Activated naive CD8-positive, alpha-beta T cell treated with anti-CD3 and anti-CD28 coated beads, Interleukin-2, amount 50 U/mL, for 24 hours (primary cell): ENCODE measurements at regions not wholly inside any gene's neighbourhood (a gene's known extent, or its start where the extent isn't known, plus 50 kb on each side); places are given as distances from the start of the nearest gene placed in this dataset.

Experiments
- ATAC-seq: fragments of 150-1000 bp; cut with Tn5 transposase; one replicate; pipeline ENCODE4 v1.10.0; 2021
- DNase-seq: peaks from one replicate; pipeline ENCODE4 v3.0.0; 2021
- H3K27ac Mint-ChIP-seq: one replicate; pipeline ENCODE4 v1.8.0; 2021; ENCODE audit warnings: mild to moderate bottlenecking, mixed read lengths
- H3K27me3 Mint-ChIP-seq: one replicate; pipeline ENCODE4 v1.8.0; 2021; ENCODE audit warnings: mixed read lengths
- H3K36me3 Mint-ChIP-seq: one replicate; pipeline ENCODE4 v1.8.0; 2021; ENCODE audit warnings: low read depth, mixed read lengths
- H3K4me1 Mint-ChIP-seq: one replicate; pipeline ENCODE4 v1.8.0; 2021; ENCODE audit warnings: mixed read lengths
- H3K4me3 Mint-ChIP-seq: one replicate; pipeline ENCODE4 v1.8.0; 2021; ENCODE audit warnings: mild to moderate bottlenecking, moderate library complexity, mixed read lengths
- H3K9me3 Mint-ChIP-seq: one replicate; pipeline ENCODE4 v1.8.0; 2021; ENCODE audit warnings: mixed read lengths

- ATAC-seq (no peak), DNase-seq (no peak)
- no peak overlapping the region for H3K27ac Mint-ChIP-seq
- H3K4me1 Mint-ChIP-seq: no peaks in the 10 kb centered on the region
- H3K9me3 Mint-ChIP-seq: no peaks in the 10 kb centered on the region
- H3K27me3 Mint-ChIP-seq: peaks cover 31% of the 10 kb centered on the region
- no peak overlapping the region for H3K4me3 Mint-ChIP-seq
- H3K36me3 Mint-ChIP-seq: no peaks in the 10 kb centered on the region
Observed at GRCh38 chr4:53721263-53721662, 130.0 kb upstream of the LNX1 start.

DNA sequence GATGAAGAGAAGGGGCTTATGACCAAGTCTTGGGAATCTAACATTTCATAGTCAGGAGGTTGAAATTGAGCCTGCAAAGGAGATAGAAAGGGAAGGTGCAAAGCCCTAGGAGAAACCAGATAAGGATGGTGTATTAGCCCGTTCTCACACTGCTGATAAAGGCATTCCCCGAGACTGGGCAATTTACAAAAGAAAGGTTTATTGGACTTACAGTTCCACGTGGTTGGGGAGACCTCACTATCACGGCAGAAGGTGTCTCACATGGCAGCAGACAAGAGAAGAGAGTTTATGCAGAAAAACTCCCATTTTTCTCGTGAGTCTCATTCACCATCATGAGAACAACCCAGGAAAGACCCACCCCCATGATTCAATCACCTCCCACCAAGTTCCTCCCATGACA, 129.5 kb upstream of the LNX1 start:
- no peak for DNase-seq
- peaks cover 31% of the 10 kb centered on the region for H3K27me3 Mint-ChIP-seq
- no peaks in the 10 kb centered on the region for H3K36me3 Mint-ChIP-seq
- H3K4me1 Mint-ChIP-seq: no peaks in the 10 kb centered on the region
- ATAC-seq: no peak
- H3K27ac Mint-ChIP-seq: no peak overlapping the region
- no peak overlapping the region for H3K4me3 Mint-ChIP-seq
- H3K9me3 Mint-ChIP-seq: no peaks in the 10 kb centered on the region

DNA sequence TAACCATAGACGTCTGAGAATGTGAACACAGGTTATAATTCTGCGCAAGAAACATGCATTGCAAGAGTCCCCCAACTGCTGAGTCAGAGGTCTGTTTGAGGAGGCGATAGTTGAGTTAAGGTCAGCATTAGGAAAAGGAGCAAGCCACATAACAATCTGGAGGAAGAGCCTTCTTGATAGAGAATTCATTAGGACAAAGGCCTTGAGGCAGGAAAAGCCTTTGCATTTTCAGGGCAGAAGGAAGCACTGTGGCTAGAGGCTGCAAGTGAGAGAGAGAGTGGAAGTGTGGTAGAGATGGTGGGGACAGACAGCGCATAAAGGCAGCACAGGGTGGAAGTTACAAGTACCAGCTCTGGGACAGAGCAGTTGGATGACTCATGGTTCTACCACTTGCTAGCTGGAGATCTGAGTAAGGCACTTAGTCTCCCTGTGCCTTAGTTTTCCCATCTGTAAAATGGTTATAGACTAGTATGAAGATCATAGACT, 125.8 kb upstream of the LNX1 start:
- no peak for ATAC-seq
- H3K4me3 Mint-ChIP-seq: no peak overlapping the region

DNA sequence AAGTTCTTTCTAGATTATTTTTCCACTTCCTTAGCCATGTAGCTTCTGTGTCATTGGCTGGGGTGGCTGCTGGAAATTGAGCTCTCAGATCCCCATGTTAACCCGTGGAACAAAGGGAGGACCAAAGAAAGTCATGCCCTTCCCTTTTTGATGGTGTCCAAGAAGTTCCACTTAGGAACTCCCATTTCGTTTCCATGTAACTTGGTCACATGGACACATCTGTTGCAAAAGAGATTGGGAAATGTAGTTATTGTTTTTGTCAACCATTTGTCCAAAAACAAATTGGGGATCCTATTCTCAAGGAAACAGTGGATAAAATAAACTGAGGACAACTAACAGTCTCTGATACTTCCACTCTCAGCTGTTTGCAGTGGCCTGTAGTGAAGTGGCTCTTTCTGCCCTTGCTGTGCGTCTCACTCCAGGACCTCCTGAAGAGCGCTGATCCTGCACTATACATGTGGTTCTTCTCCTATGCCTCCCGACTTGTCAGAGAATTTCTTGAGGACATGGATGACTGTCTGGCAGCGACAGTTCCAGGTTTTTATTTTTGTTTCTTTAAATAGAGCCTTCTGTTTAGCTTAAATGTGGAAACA, 125.3 kb upstream of the LNX1 start:
- DNase-seq (no peak), ATAC-seq (no peak)
- H3K27ac Mint-ChIP-seq: no peak overlapping the region
- H3K36me3 Mint-ChIP-seq: no peaks in the 10 kb centered on the region
- H3K4me1 Mint-ChIP-seq: no peaks in the 10 kb centered on the region
- no peak overlapping the region for H3K4me3 Mint-ChIP-seq
- peaks cover 21% of the 10 kb centered on the region for H3K27me3 Mint-ChIP-seq
- no peaks in the 10 kb centered on the region for H3K9me3 Mint-ChIP-seq

More for the DNA sequence above, 125.8 kb upstream of the LNX1 start:
- H3K36me3 Mint-ChIP-seq: no peaks in the 10 kb centered on the region
- H3K27me3 Mint-ChIP-seq: peaks cover 21% of the 10 kb centered on the region
- no peaks in the 10 kb centered on the region for H3K9me3 Mint-ChIP-seq
- H3K27ac Mint-ChIP-seq: no peak overlapping the region
- no peak for DNase-seq
- H3K4me1 Mint-ChIP-seq: no peaks in the 10 kb centered on the region

DNA sequence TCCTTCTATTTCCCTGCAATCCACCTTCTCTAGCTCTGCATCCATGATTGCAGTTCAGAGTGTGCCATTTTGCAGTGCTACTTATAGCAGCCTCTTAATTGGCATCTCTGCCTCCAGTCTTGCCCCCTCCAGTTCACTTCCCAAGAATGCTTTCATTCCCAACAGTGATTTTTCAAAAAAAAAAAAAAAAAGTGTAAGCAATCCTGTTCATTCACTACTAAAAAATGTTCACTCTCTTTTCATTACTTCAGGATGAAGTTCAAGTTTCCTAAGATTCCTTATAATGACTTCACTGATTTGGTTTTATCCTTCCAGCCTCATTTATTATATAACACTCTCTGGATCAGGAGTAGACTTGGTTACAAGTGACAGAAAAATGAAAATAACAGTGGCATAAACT, 124.7 kb upstream of the LNX1 start:
- Mint-ChIP-seq H3K9me3 (no peaks in the 10 kb centered on the region), H3K36me3 (no peaks in the 10 kb centered on the region), H3K27me3 (peaks cover 17% of the 10 kb centered on the region), H3K27ac (no peak overlapping the region), H3K4me1 (no peaks in the 10 kb centered on the region), H3K4me3 (no peak overlapping the region)
- no peak for DNase-seq
- no peak for ATAC-seq

DNA sequence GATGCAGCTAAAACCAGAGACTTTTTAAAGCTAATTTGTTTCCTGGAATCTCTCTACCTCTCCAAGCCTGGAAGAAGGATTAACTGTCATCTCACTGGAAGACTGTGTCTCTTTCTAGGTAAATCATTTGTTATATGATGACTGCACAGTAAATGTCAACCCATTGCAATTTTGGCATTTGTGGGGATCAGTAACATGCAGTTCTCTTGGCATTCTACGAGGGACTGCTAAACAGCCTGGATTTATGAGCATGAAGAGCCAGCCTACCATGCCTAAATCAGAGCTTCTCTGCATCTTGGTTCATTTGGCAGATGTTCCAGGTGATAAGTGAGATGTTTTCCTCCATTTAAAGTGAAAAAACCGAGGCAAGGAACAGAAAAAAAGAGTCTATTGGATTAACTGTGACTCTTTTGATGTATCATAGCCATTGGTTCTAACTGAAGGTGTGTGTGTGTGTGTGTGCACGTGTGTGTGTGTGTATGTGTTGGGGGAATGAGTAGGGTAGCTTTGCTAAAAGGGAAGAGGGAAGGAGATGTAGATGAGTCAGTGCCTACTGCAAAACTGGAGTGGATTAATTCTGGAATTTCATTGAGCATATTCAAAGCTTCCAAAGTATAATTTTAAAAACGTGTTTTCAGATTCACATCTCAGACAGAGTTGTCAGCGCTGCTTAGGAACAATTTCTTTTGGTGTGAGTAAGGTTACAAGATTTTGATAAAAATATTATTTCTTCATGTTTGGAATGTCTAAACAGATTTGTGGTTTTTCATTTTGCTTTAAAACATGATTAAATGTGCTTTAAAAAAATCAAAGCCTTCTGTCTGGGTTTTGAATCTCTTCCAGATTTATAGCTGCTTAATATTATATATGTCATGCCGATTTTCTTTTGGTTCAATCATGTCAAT, 123.2 kb upstream of the LNX1 start:
- no peaks in the 10 kb centered on the region for H3K4me1 Mint-ChIP-seq
- ATAC-seq (no peak), DNase-seq (no peak)
- no peaks in the 10 kb centered on the region for H3K36me3 Mint-ChIP-seq
- H3K27ac Mint-ChIP-seq: no peak overlapping the region
- H3K27me3 Mint-ChIP-seq: peaks cover 7% of the 10 kb centered on the region
- no peak overlapping the region for H3K4me3 Mint-ChIP-seq
- no peaks in the 10 kb centered on the region for H3K9me3 Mint-ChIP-seq

DNA sequence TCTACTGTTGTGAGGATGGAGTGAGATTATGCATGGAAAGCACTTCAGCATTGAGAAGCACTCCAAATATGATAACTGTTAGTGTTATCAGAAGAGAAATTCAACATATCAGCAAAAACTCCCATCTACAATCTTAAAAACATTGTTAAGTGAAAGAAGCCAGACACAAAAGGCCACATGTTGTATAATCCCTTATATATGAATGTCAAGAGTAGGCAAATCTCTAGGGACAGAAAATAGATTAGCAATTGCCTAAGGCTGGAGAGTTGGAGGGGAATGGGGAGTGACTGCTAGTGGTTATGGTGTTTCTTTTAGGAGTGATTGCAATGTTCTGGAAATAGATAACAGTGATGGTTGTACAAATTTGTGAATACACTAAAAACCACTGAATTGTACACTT, 122.5 kb upstream of the LNX1 start:
- Mint-ChIP-seq H3K27me3 (peaks cover 3% of the 10 kb centered on the region), H3K4me3 (no peak overlapping the region), H3K27ac (no peak overlapping the region), H3K4me1 (no peaks in the 10 kb centered on the region), H3K36me3 (no peaks in the 10 kb centered on the region), H3K9me3 (no peaks in the 10 kb centered on the region)
- ATAC-seq (no peak), DNase-seq (no peak)

- ATAC-seq (no peak), DNase-seq (no peak)
- no peaks in the 10 kb centered on the region for H3K4me1 Mint-ChIP-seq
Observed at GRCh38 chr4:53713296-53713695, 122.0 kb upstream of the LNX1 start.

GRCh38 chr4:53712408-53713020, 121.2 kb upstream of the LNX1 start:
- Mint-ChIP-seq H3K4me1 (no peaks in the 10 kb centered on the region), H3K27ac (no peak overlapping the region), H3K4me3 (no peak overlapping the region), H3K36me3 (no peaks in the 10 kb centered on the region), H3K27me3 (peaks cover 3% of the 10 kb centered on the region), H3K9me3 (no peaks in the 10 kb centered on the region)
- no peak for DNase-seq
- ATAC-seq: no peak

More at GRCh38 chr4:53713296-53713695, 122.0 kb upstream of the LNX1 start:
- Mint-ChIP-seq H3K9me3 (no peaks in the 10 kb centered on the region), H3K4me3 (no peak overlapping the region), H3K27me3 (peaks cover 3% of the 10 kb centered on the region), H3K27ac (no peak overlapping the region), H3K36me3 (no peaks in the 10 kb centered on the region)

GRCh38 chr4:53711926-53712325, 120.6 kb upstream of the LNX1 start:
- H3K27ac Mint-ChIP-seq: no peak overlapping the region
- DNase-seq: no peak

GRCh38 chr4:53709693-53710092, 118.4 kb upstream of the LNX1 start:
- peaks cover 3% of the 10 kb centered on the region for H3K4me1 Mint-ChIP-seq
- no peak overlapping the region for H3K27ac Mint-ChIP-seq
- no peaks in the 10 kb centered on the region for H3K9me3 Mint-ChIP-seq
- no peaks in the 10 kb centered on the region for H3K36me3 Mint-ChIP-seq
- H3K4me3 Mint-ChIP-seq: no peak overlapping the region
- DNase-seq (no peak), ATAC-seq (no peak)
- H3K27me3 Mint-ChIP-seq: peaks cover 3% of the 10 kb centered on the region

More at GRCh38 chr4:53711926-53712325, 120.6 kb upstream of the LNX1 start:
- Mint-ChIP-seq H3K4me1 (no peaks in the 10 kb centered on the region), H3K27me3 (peaks cover 3% of the 10 kb centered on the region), H3K4me3 (no peak overlapping the region), H3K36me3 (no peaks in the 10 kb centered on the region), H3K9me3 (no peaks in the 10 kb centered on the region)
- ATAC-seq: no peak

- Mint-ChIP-seq H3K27me3 (peaks cover 5% of the 10 kb centered on the region), H3K4me1 (peaks cover 13% of the 10 kb centered on the region), H3K27ac (no peak overlapping the region), H3K36me3 (no peaks in the 10 kb centered on the region), H3K9me3 (no peaks in the 10 kb centered on the region), H3K4me3 (no peak overlapping the region)
- ATAC-seq: no peak
- DNase-seq: no peak
Observed at GRCh38 chr4:53707491-53707890, 116.2 kb upstream of the LNX1 start.

DNA sequence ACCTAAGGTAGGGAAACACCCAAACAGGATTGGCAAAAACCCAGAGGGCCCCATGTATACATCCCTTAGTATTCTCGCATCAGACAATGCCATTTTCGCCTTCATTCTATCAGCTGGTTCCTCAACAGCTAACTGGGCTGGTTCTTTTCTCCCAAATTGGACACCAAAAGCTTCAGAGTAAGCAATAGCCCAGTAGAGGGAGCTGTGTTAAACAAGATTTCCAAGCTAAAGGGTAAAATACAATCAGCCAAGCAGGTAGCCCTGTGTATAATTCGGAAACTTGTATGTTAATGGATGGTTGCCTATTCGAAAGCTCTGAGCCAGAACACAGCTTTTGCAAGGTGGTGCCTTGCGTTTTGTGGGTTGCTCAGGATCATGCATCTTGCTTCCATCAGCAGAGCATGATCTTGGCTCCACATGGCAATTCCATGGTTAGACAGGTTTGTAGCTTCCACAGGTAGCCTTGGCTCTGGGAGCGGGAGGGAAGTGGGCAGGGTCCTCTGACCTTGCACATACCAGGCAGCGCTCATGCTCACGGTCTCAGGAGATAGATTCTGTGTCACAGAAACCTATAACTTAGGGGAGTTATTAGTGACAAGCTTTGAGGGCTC, 115.2 kb upstream of the LNX1 start:
- peaks cover 5% of the 10 kb centered on the region for H3K27me3 Mint-ChIP-seq
- ATAC-seq: no peak
- no peak overlapping the region for H3K4me3 Mint-ChIP-seq
- no peaks in the 10 kb centered on the region for H3K36me3 Mint-ChIP-seq
- no peaks in the 10 kb centered on the region for H3K9me3 Mint-ChIP-seq
- peaks cover 14% of the 10 kb centered on the region for H3K4me1 Mint-ChIP-seq
- no peak for DNase-seq
- H3K27ac Mint-ChIP-seq: no peak overlapping the region

- Mint-ChIP-seq H3K4me3 (no peak overlapping the region), H3K9me3 (no peaks in the 10 kb centered on the region), H3K36me3 (no peaks in the 10 kb centered on the region), H3K27ac (no peak overlapping the region), H3K4me1 (peaks cover 14% of the 10 kb centered on the region), H3K27me3 (peaks cover 5% of the 10 kb centered on the region)
- no peak for ATAC-seq
- DNase-seq: no peak
Observed at GRCh38 chr4:53705972-53706371, 114.7 kb upstream of the LNX1 start.
